DMS114 treated with DMSO at 0.1 percent for 48 hours (cell line): ENCODE measurements at regions not wholly inside any gene's neighbourhood (a gene's known extent, or its start where the extent isn't known, plus 50 kb on each side); places are given as distances from the start of the nearest gene placed in this dataset.
A peak's percentile ranks its signal among the peaks of the same experiment; 100 is the strongest.
"Not testable (repeated sequence)": the region's sequence is repeated elsewhere in the genome, so short reads cannot be mapped to it uniquely, and the experiment has no call there.

ENCODE experiments used
- DNase-seq: peaks from one replicate; lab custom pipeline; 2025; ENCODE audit not compliant: unreplicated experiment; lab: John Stamatoyannopoulos, UW

GRCh38 chr5:15105799-15106393, 234.3 kb upstream of the ANKH start:
- peak; percentile 19 for DNase-seq

DNA sequence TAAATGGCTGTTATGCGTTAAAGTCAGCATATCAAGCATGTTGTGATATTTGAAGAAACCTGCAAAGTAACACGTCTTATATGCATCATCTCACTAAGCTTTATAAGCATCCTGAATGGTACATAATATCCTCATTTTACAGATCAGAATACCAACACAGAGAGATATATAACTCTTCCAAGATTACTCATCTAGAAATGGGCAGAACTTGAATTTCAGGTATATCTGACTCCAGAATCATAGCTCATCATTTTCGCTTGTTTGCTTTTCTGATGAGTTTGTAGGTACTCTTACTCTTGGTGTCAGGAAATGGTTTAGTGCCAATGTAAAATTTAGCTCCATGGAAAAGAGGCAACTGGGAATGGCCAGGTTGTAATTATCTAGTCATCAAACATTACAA, 232.3 kb upstream of the ANKH start:
- no peak for DNase-seq

GRCh38 chr5:15103130-15103529, 231.6 kb upstream of the ANKH start:
- DNase-seq, result no peak

DNA sequence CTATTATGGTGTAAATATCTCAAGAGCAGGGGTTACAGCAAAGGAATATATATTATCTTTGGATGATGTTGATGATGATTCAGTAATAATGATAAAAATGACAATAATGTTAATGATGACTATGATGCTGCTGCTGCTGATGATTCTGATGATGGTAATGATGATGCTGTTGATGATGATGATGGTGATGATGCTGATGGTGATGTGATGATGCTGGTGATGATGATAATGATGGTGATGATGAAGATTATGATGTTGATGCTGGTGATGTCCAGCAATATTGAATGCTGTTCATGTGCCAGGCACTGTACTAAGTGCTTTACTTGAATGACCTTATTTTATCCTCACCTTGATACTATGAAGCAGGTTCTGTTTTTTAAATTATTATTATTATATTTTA, 226.0 kb upstream of the ANKH start:
- no peak for DNase-seq

- not testable (repeated sequence) for DNase-seq
These were observed 225.1 kb upstream of the ANKH start for GRCh38 chr5:15096686-15097085.

DNA sequence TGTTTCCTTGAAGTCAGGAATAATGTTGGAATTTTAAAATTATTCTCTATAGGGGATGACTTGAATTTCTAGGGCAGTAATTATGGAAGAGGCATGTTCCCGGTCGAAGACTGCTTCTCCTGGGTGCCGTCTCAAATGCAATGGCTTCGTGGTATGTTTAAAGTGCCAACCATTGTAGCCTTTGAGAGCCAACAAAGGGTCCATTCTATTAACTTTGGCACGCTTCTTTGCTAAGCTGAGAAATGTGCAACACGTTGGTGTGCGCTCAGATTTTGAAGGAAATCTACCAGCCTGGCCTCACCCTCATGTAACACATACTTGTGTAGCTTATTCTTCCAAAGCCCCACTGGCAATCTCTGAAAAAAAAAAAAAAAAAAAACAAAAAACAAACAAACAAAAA, 221.2 kb upstream of the ANKH start:
- no peak for DNase-seq

DNA sequence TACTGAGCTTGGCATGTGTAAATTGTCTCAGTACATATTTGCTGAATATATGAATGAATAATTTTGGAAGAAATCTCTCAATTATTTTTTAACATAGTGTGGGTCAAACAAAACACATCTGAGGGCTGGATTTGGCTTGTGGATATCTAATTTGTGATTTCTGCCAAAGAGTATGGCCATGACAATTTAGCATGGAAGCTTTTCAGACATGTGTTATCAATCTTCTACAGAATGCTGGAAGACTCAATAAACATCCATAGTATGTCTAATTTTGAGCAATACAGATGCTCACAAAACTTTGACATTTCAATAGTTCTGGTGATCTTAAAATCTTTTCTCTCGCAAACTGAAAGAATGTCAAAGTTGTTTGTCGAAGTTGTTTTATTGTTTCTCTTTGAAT, 214.1 kb upstream of the ANKH start:
- no peak for DNase-seq

- DNase-seq, result no peak
These were observed 210.5 kb upstream of the ANKH start for GRCh38 chr5:15082096-15082495.

DNA sequence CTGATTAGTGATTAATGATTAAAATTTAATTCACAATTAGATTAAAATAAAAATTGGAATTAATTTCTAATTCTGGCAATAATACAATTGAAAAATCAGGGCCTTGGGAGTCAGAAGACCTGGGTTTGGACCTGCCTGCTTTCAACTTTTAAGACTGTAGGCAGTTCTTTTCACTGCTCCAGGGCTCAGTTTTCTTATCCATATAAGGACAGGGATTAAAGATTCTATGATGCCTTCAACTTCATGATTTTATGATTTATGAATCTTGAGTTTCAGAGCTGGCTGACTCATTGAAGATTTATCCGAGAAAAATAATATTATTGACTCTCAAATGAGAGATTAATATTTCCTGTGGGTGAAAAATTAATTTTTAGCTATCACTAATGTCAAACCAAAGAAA, 208.6 kb upstream of the ANKH start:
- no peak for DNase-seq

DNA sequence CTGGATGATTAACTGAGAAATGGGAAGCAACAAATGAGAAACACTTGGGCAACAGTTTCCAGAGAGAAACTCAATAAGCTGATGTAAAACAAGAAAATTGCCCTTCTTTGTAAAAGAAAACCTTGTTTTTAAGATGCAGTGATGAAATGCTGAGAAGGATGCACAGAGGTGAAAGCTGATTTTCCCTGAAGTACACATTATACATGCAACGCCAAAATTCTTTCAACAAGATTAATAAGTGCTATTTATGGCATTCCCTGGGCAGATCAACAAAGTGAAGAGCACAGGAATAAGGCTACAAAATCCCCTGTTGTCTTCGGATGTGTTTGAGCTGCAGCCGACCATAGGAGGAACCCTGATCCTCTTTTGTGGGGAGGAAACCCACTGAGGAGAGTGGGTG, 208.0 kb upstream of the ANKH start:
- DNase-seq, result no peak

DNA sequence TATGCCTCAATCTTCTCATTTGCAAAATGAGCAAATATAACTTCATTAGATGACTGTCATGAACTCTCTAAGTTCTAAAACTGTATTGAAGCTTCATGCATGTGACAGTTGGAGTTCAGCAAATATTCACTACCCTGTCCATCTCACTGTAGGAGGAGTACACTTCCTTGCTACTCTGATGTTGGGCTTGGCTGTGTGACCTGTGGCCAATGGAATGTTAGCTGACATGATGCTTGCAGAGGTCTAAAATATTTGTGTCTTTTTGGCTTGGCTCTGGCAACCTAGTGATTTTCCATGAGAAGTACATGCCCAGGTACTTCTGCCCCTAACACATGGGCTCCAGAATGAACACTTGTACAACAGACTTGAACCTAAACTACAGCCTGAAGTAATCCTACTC, 203.1 kb upstream of the ANKH start:
- DNase-seq, result no peak

- no peak for DNase-seq
These were observed 201.9 kb upstream of the ANKH start for GRCh38 chr5:15073453-15073852.

DNA sequence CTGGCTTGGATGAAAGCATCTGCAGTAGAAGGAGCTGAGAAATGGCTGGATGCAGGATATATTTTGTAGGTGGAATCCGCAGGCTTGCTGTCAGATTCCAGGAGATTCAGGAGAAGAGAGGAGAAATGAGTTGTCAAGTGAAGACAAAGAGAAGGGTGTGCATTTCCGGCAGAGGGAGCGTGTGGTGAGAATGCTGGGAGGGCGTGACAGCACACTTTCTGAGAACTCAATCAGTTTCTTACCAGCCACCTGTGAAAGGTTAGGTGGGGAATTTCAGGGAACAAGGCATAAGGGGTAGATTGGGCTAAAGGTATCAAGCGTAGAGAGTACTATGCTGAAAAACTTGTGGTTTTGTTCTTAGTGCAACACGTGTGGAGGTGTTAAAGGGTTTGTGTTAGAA, 199.3 kb upstream of the ANKH start:
- no peak for DNase-seq

DNA sequence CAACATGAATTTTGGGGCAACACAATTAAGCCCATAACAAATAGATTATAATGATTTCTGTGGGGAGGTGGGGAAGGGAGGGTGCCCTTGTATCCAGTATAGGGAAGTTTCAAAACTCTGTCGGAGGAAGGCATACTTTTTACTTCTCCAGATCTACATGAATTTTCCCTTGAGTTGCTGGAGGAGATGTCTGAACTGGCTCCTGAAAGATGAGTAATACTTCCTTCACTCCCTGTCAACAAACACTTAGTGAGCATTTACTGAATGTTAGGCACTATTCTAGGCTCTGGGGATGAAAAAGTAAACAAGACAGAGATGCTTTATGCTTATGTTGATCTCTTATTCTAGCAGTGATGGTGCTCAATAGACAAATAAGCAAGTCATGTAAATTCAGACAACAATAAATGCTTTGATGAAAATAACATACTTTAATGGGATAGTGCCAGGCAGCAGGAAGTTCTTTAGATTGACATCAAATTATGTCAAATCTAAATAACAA, 197.9 kb upstream of the ANKH start:
- no peak for DNase-seq

DNA sequence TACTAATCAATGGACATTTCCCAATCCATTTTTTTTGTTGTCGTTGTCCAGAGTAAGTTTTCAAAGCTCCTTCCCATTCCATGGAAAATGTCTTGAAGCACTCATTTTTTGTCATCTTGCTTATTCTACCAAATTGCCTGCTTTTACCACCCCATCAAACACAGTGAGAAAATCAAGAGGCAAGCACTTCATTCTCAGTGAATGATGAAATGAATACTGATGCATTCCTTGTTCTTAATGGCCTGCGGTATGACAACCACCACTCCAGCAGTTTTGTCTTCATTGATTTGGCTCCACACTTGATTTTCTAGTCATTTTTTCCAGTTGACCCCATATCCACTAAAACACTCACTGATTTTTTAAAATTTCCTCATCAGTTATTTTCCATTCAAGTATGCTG, 193.5 kb upstream of the ANKH start:
- no peak for DNase-seq

DNA sequence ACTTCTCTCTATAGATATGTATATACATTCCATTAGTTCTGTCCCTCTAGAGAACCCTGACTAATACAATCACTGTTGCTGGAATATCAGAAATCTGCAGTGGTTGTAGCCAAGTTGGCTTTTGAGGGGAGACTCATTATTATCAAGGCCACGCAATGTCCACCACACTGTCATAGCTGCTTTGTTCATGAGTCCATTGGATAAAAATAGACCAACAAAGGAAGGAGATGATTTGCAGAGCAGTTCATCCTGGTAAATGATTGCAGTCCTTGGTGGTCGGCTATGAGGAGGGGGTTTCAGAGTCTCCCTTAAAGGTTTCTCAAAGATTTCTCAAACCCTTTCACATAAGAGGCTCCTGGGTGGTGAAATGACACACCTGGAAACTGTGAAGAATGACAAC, 192.8 kb upstream of the ANKH start:
- no peak for DNase-seq

GRCh38 chr5:15056988-15057592, 185.5 kb upstream of the ANKH start:
- no peak for DNase-seq

DNA sequence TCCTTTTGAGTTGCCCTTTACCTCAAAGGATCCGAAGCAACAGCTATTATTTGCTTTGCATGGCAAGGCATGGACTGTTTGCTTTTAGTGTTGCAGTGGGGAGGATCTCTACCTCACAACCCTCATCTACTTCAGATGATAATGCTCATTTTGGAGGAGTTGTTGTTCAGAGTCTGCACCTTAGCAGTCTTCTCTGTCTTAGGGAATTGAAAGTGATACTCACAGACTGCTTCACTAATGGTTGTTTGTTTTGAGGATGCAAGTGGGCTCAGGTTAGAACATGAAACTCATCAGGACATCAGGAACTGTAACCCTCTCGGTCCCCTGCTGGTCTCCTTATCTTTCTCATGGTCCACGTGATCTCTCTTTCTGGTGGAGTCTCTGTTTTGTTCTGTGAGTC, 172.9 kb upstream of the ANKH start:
- no peak for DNase-seq

DNA sequence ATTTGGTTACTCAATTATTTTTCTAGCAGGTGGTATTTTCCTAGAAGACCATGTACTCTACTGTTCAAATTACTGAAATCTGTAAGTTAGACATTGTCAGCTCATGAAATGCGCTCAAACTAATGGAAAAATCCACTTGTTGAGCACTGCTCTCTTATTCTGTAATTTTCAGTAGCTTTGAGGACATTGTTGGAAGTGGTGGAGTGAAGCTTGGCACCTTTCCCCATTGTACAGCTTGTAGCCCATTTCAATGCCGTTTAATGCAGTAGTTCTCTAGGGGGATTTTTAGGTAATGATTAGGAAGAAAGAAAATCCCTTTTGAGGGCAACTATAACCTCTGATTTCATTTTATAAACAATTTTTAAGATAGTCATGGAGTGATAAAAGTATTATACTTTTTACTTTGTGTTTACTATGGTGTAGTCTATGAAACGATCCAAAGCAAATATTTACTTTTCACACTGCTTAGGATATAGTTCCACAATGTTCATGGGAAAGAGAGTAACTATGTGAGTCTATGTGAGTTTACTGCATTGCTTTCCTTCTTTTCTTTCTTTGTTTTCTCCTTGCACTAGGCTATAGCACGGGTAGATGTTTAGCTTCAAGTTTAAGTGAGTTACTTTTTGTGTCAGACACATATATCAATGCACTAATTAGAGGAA, 165.8 kb upstream of the ANKH start:
- DNase-seq, result no peak

GRCh38 chr5:15034379-15034778, 162.8 kb upstream of the ANKH start:
- no peak for DNase-seq

DNA sequence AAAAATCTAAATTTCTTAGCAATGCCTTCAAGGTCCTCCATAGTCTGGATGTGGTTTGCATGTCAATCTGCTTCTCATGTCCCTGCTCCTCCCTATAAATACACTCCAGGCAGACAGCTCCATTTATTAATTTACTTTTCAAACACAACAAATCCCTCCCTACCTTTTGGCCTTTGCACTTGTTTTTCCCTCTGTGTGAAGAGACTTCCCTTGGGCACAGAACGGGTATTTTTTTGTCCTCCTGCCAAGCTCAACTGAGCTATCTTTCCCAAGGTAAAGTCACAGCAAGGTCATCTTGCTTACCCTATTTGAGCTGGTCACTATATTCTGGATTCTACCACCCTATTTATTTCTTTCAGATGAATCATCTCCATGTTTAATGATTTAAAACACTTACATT, 159.6 kb upstream of the ANKH start:
- no peak for DNase-seq

GRCh38 chr5:15027764-15028163, 156.2 kb upstream of the ANKH start:
- no peak for DNase-seq

DNA sequence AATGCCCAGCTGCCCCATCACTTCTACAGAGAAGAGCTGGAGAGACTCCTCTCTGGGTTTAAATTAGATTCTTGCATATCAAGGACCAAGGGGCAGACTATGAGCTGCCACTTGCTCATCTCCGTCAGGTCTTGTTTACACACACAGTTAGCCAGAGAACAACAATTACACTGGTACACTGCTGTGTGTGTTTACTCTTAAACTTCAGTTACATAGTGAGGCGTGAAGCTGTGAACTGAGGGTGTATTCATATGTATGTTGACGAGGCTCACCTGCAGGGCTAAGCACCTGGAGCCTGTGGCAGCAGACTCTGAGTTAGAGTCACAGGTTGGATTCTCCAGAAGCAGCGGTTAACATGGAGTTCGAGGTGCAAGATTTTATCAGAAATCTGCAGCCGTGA, 155.4 kb upstream of the ANKH start:
- DNase-seq, result no peak
